Mucosa of descending colon (tissue), 3 donors: ENCODE measurements at regions not wholly inside any gene's neighbourhood (a gene's known extent, or its start where the extent isn't known, plus 50 kb on each side); places are given as distances from the start of the nearest gene placed in this dataset.

Source experiments
- ATAC-seq: fragments of 200-7000 bp; cut with Tn5 transposase; one replicate; pipeline ENCODE4 v1.9.1; 2020; ENCODE audit warnings: mild to moderate bottlenecking, moderate library complexity
- DNase-seq, 3 donors: peaks; one replicate each; pipeline ENCODE4 v3.0.0-alpha.2; 2020
- H3K36me3 ChIP-seq: fragments of 200-600 bp; one replicate; pipeline ENCODE4 v1.8.0; 2021; ENCODE audit warnings: low read depth, mild to moderate bottlenecking
- H3K4me1 ChIP-seq: fragments of 200-600 bp; one replicate; pipeline ENCODE4 v1.8.0; 2021; ENCODE audit warnings: low read depth, mild to moderate bottlenecking
- H3K4me3 ChIP-seq: fragments of 200-600 bp; one replicate; pipeline ENCODE4 v1.8.0; 2021; ENCODE audit warnings: mild to moderate bottlenecking
- H3K9me3 ChIP-seq: fragments of 200-600 bp; one replicate; pipeline ENCODE4 v1.8.0; 2021; ENCODE audit warnings: mild to moderate bottlenecking
- intact Hi-C, 2 donors: fragments of 100-400 bp; cut with DNase I in 1 of 2; cut with micrococcal nuclease in 1 of 2; formaldehyde crosslinking; loops; one replicate each; pipeline versions ENCODE4 v1.11.0 to v1.11.1; 2022; cut with DNase I, micrococcal nuclease
- TF ChIP-seq, protein P1 (sequence below): fragments of 200-600 bp; IDR thresholded peaks from one replicate; pipeline ENCODE4 v1.8.0; 2022; ENCODE audit warnings: antibody characterized with exemption, mild to moderate bottlenecking
- donor health status: DM: no; HTN: no; CAD: no; lungs with moderate emphysema.
- donor health status: DM: no; HTN: no; CAD: no.
- donor health status: DM: no; HTN: yes; CAD: no.

DNA sequence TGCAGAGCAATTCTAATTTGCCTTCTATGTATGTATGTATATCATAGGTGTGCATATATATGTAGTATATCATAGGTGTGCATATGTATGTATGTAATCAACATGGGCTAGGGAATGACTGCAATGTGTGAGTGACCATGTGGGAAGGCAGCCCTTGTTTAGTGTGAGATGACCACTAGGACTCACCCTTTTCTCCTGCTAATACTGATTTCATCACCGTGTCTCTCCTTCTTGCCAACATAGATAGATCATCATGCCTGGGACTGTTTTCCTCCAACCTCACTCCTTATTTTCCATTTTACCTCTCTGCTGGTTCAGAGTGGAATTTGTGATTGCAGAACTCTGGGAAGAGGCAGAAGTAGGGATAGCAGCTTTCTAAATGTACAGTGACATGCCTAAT lies 63.6 kb upstream of the SFRP2 start:
- H3K36me3 ChIP-seq: no peaks in the 10 kb centered on the region
- ATAC-seq (no peak), DNase-seq (no peak)
- H3K4me1 ChIP-seq: no peaks in the 10 kb centered on the region
- TF ChIP-seq, protein P1, sequence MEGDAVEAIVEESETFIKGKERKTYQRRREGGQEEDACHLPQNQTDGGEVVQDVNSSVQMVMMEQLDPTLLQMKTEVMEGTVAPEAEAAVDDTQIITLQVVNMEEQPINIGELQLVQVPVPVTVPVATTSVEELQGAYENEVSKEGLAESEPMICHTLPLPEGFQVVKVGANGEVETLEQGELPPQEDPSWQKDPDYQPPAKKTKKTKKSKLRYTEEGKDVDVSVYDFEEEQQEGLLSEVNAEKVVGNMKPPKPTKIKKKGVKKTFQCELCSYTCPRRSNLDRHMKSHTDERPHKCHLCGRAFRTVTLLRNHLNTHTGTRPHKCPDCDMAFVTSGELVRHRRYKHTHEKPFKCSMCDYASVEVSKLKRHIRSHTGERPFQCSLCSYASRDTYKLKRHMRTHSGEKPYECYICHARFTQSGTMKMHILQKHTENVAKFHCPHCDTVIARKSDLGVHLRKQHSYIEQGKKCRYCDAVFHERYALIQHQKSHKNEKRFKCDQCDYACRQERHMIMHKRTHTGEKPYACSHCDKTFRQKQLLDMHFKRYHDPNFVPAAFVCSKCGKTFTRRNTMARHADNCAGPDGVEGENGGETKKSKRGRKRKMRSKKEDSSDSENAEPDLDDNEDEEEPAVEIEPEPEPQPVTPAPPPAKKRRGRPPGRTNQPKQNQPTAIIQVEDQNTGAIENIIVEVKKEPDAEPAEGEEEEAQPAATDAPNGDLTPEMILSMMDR: no peak
- intact Hi-C loops: no loop called here
- H3K4me3 ChIP-seq: no peak overlapping the region
- no peaks in the 10 kb centered on the region for H3K9me3 ChIP-seq

DNA sequence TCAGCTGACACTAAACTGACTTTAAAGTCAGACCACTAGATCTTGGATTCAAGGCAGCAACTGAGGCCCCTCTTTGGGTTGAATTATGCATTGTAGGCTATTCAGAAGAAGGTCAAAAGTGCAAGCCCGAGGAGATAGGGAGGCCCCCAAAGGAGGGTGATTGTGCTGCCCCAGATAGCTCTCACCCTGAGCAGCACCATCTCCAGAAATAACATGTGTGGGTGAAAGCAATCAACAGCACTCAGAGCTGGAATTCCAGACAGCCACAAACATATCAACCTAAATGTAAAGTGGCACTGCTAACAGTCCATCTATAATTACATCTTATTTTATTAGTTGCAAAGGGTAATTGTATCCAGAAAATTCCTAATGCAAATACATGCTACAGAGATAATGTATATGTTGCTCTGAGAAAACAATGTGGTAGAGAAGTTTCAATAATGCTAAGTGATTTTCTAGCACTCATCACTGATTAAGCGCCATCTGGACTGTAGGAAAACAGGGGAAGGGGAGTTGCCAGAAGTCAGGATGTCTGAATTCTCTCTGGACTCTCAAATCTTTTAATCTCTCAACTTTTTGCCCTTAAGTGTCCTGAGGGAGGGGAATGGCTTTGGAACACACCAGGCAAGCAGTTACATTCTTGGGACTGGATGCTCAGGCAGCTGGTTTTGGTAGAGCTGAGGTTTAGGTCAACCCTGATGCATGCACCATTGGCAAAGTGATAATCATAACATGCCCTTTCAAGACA lies 61.8 kb upstream of the SFRP2 start:
- Histone ChIP-seq H3K9me3 (no peaks in the 10 kb centered on the region), H3K4me1 (no peaks in the 10 kb centered on the region), H3K36me3 (no peaks in the 10 kb centered on the region), H3K4me3 (no peak overlapping the region)
- DNase-seq: no peak
- intact Hi-C loops: no loop called here
- TF ChIP-seq, protein P1: no peak
- no peak for ATAC-seq

DNA sequence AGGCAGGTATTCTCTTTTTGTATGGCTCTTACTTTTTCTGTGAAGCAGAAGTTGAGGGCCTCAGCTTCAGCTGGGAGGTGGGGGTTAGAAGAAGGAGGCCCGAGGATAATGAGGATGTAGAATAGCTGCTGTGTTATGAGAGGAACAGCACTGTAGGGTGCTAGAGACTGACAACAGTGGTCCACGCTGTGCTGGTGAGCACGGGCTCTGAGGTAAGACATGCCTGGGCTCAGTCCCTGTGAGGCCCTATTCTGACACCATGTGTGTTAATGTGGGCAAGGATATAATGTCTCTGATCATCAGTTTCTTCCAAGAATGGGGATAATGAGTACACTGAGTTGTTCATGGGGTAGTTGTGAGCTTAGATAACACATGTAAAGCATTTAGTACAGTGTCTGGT lies 55.3 kb upstream of the SFRP2 start:
- ATAC-seq (no peak), DNase-seq (no peak)
- no peak overlapping the region for H3K4me3 ChIP-seq
- TF ChIP-seq, protein P1: no peak
- intact Hi-C loops: no loop called here
- no peaks in the 10 kb centered on the region for H3K9me3 ChIP-seq
- H3K4me1 ChIP-seq: no peaks in the 10 kb centered on the region
- no peaks in the 10 kb centered on the region for H3K36me3 ChIP-seq
